ENCODE measurements at regions not wholly inside any gene's neighbourhood (a gene's known extent, or its start where the extent isn't known, plus 50 kb on each side); places are given as distances from the start of the nearest gene placed in this dataset.

GRCh38 chr5:117463881-117464570 lies 889.4 kb upstream of the SEMA6A start:
- H3K4me3 ChIP-seq: no peak overlapping the region
- H3K9me3 ChIP-seq: no peaks in the 10 kb centered on the region
- H3K27ac ChIP-seq: no peak overlapping the region
- TF ChIP-seq CTCF (IDR thresholded peaks at IDR 0.05): no peak
- no peaks in the 10 kb centered on the region for H3K27me3 ChIP-seq (replicated peaks; ENCODE audit: insufficient read depth)
- H3K36me3 ChIP-seq: no peaks in the 10 kb centered on the region
- DNase-seq (ENCODE audit: low spot score) (no peak), ATAC-seq (ENCODE audit: insufficient number of reproducible peaks, low FRiP score, low read depth) (no peak)
- no peaks in the 10 kb centered on the region for H3K4me1 ChIP-seq (ENCODE audit: control insufficient read depth in 1 of 2, low read depth in 2 of 2)

GRCh38 chr5:117461966-117462365 lies 887.3 kb upstream of the SEMA6A start:
- TF ChIP-seq CTCF (IDR thresholded peaks at IDR 0.05): no peak
- no peak overlapping the region for H3K27ac ChIP-seq
- no peak for ATAC-seq (ENCODE audit: insufficient number of reproducible peaks, low FRiP score, low read depth)

GRCh38 chr5:117461403-117461802 lies 886.8 kb upstream of the SEMA6A start:
- H3K4me3 ChIP-seq: no peak overlapping the region
- H3K27ac ChIP-seq: no peak overlapping the region
- no peaks in the 10 kb centered on the region for H3K36me3 ChIP-seq
- no peak for TF ChIP-seq CTCF (IDR thresholded peaks at IDR 0.05)
- no peaks in the 10 kb centered on the region for H3K9me3 ChIP-seq
- H3K4me1 ChIP-seq (ENCODE audit: control insufficient read depth in 1 of 2, low read depth in 2 of 2): no peaks in the 10 kb centered on the region
- no peak for DNase-seq (ENCODE audit: low spot score)
- no peaks in the 10 kb centered on the region for H3K27me3 ChIP-seq (replicated peaks; ENCODE audit: insufficient read depth)
- ATAC-seq (ENCODE audit: insufficient number of reproducible peaks, low FRiP score, low read depth): no peak

More at GRCh38 chr5:117461966-117462365, 887.3 kb upstream of the SEMA6A start:
- Histone ChIP-seq H3K9me3 (no peaks in the 10 kb centered on the region), H3K36me3 (no peaks in the 10 kb centered on the region), H3K27me3 (replicated peaks; ENCODE audit: insufficient read depth) (no peaks in the 10 kb centered on the region), H3K4me1 (ENCODE audit: control insufficient read depth in 1 of 2, low read depth in 2 of 2) (no peaks in the 10 kb centered on the region), H3K4me3 (no peak overlapping the region)
- no peak for DNase-seq (ENCODE audit: low spot score)

- TF ChIP-seq CTCF (IDR thresholded peaks at IDR 0.05): no peak
- Histone ChIP-seq H3K9me3 (no peaks in the 10 kb centered on the region), H3K4me1 (ENCODE audit: control insufficient read depth in 1 of 2, low read depth in 2 of 2) (no peaks in the 10 kb centered on the region), H3K27ac (no peak overlapping the region), H3K27me3 (replicated peaks; ENCODE audit: insufficient read depth) (no peaks in the 10 kb centered on the region), H3K36me3 (no peaks in the 10 kb centered on the region), H3K4me3 (no peak overlapping the region)
- ATAC-seq (ENCODE audit: insufficient number of reproducible peaks, low FRiP score, low read depth) (no peak), DNase-seq (ENCODE audit: low spot score) (no peak)
Measured at GRCh38 chr5:117457656-117458055, 883.0 kb upstream of the SEMA6A start.

- no peaks in the 10 kb centered on the region for H3K4me1 ChIP-seq (ENCODE audit: control insufficient read depth in 1 of 2, low read depth in 2 of 2)
- no peaks in the 10 kb centered on the region for H3K36me3 ChIP-seq
- ATAC-seq (ENCODE audit: insufficient number of reproducible peaks, low FRiP score, low read depth): no peak
- H3K9me3 ChIP-seq: no peaks in the 10 kb centered on the region
- H3K27me3 ChIP-seq (replicated peaks; ENCODE audit: insufficient read depth): no peaks in the 10 kb centered on the region
- DNase-seq (ENCODE audit: low spot score): no peak
- no peak for TF ChIP-seq CTCF (IDR thresholded peaks at IDR 0.05)
- H3K4me3 ChIP-seq: no peak overlapping the region
- H3K27ac ChIP-seq: no peak overlapping the region
Measured at GRCh38 chr5:117456866-117457470, 882.3 kb upstream of the SEMA6A start.

All from thoracic aorta (tissue), 2 donors.